ENCODE measurements at regions not wholly inside any gene's neighbourhood (a gene's known extent, or its start where the extent isn't known, plus 50 kb on each side); places are given as distances from the start of the nearest gene placed in this dataset.
"Not testable (repeated sequence)": the region's sequence is repeated elsewhere in the genome, so short reads cannot be mapped to it uniquely, and the experiment has no call there.

- in situ Hi-C loops (cut with MboI; ENCODE audit: low sequenced_read_pairs), result no loop called here
These were observed 543.9 kb downstream of the AJAP1 start for GRCh38 chr1:5198328-5198727.

GRCh38 chr1:5191470-5191869 lies 537.1 kb downstream of the AJAP1 start:
- in situ Hi-C loops (cut with MboI; ENCODE audit: low sequenced_read_pairs), result no loop called here

- in situ Hi-C loops (cut with MboI; ENCODE audit: low sequenced_read_pairs), result no loop called here
These were observed 535.0 kb downstream of the AJAP1 start for GRCh38 chr1:5189384-5189783.

- in situ Hi-C loops (cut with MboI; ENCODE audit: low sequenced_read_pairs), result no loop called here
These were observed 511.4 kb downstream of the AJAP1 start for GRCh38 chr1:5165762-5166161.

- in situ Hi-C loops (cut with MboI; ENCODE audit: low sequenced_read_pairs), result no loop called here
These were observed 509.7 kb downstream of the AJAP1 start for GRCh38 chr1:5164158-5164557.

- in situ Hi-C loops (cut with MboI; ENCODE audit: low sequenced_read_pairs), result no loop called here
These were observed 507.0 kb downstream of the AJAP1 start for GRCh38 chr1:5161372-5161771.

GRCh38 chr1:5157175-5157574 lies 502.8 kb downstream of the AJAP1 start:
- in situ Hi-C loops (cut with MboI; ENCODE audit: low sequenced_read_pairs), result no loop called here

DNA sequence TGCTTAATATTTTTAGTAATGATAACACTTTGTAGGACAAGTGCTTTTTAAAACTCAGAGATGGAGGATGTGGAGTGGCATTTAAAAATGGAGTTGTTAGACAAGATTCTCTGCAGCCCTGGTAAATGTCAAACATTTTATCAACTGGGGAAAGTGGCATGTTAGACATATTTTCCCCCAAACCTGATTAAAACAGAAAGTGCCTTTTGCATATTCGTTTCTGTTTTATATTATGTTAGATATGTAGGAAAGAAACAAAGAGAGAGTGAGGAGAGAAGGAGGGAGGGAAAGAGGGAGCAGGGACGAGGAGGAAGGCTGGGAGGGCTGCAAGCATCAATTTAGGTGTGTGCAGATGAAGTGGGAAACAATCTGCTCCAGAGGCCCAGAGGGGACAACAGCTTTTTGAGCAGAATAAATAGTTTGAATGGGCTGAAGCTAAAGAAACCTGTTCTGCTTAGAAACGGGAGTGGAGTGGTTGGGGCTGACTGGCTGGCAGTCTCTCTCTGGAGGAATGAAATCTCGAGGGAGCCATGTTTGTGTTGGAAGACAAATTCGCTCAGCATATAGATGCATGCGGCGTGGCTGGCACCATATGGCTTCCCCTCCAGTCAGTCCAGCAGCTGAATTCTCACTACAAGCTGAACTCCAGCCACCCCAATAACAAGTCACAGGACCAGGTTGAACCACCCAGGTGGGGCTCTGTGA lies 502.2 kb downstream of the AJAP1 start:
- in situ Hi-C loops (cut with MboI; ENCODE audit: low sequenced_read_pairs), result no loop called here

DNA sequence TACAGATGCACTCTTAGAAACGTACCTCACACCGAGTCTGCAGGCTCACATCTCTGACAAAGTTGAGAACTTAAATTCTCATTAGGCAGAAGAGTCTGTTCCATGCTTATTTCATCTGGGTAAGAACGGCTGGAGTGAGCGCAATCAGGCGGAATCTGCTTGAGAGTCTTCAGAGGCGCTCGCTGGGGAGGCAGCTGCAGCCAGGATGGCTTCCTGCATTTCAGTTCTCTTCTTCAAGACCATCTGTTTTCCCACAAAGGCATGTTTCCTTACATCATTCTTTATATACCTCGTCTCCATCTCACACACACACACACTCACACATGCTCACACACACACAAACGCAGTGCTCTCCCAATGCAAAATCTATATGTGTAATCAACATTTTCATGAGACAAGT lies 497.1 kb downstream of the AJAP1 start:
- in situ Hi-C loops (cut with MboI; ENCODE audit: low sequenced_read_pairs), result no loop called here

DNA sequence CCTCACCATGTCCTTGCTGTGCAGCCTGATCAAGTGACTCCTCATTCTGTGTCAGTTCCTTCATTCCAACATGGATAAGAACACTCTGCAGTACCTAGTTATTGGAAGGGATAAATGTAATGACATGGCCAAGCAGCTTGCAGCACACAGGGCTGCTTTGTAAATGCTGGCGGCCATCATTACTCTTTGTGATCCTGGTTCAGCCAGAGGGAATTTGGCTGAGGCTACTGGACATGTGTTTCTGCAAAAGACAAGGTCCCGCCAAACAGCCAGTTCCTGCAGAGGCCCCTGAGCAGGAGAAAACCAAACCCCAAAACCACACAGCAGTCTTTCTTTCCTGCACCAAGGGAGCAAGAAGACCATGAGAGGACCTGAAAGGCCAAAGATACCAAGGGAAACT lies 495.8 kb downstream of the AJAP1 start:
- in situ Hi-C loops (cut with MboI; ENCODE audit: low sequenced_read_pairs), result no loop called here

GRCh38 chr1:5147806-5148205 lies 493.4 kb downstream of the AJAP1 start:
- in situ Hi-C loops (cut with MboI; ENCODE audit: low sequenced_read_pairs), result no loop called here

- in situ Hi-C loops (cut with MboI; ENCODE audit: low sequenced_read_pairs), result no loop called here
These were observed 488.0 kb downstream of the AJAP1 start for GRCh38 chr1:5142389-5142788.

DNA sequence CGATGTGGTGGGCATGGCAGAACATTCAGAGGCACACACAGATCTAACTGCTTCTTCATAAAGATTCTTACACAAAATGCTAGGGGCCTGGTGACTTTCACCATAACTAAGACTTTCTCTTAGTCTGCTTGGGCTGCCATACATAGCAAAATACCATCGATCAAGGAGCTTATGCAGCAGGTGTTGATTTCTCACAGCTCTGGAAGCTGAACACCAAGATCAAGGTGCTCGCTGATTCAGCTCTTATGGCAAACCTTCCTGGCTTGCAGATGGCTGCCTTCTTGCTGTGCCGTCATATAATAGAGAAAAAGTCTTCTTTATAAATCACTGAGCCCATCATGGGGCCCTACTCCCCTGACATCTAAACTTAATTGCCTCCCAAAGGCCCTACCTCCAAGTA lies 487.3 kb downstream of the AJAP1 start:
- in situ Hi-C loops (cut with MboI; ENCODE audit: low sequenced_read_pairs), result no loop called here

DNA sequence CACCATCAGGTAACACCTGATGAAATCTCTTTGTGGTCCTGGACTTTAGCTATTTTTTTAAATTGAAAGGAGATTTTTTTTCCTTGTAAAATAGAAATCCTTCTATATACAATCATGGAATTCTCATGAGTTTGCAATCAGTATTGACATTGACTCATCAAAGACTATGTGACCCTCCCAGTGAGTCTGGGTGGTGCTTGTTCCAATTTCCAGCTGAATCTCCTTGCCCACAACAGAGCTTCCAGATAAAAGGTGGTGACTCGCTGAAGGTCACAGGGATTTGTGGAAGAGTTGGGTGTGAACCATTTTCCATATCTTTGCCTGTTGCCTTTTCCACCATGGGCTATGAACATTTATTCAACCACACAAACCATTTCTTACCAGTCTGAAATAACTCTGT lies 486.6 kb downstream of the AJAP1 start:
- in situ Hi-C loops (cut with MboI; ENCODE audit: low sequenced_read_pairs), result no loop called here

- in situ Hi-C loops (cut with MboI; ENCODE audit: low sequenced_read_pairs), result no loop called here
These were observed 485.7 kb downstream of the AJAP1 start for GRCh38 chr1:5140136-5140535.

GRCh38 chr1:5129746-5130355 lies 475.4 kb downstream of the AJAP1 start:
- in situ Hi-C loops (cut with MboI; ENCODE audit: low sequenced_read_pairs), result no loop called here

DNA sequence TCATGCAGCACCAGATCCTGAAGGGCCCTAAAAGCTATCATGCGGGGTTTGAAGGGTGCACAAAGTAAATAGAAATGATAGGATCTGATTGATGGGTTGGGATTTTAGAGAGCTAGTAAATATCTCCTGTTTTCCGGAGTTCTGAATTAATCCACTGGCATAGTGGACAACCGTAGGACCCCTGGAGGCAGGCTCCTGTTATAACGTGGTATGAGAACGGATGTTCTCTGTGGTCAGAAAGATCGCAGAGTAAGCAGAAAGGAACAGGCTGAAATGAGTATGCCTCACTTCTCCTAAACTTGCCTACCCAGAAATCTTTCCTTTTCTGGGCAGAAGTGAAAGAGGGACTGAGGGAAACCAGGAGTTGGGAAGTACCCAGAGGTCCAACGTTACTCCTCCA lies 470.8 kb downstream of the AJAP1 start:
- in situ Hi-C loops (cut with MboI; ENCODE audit: low sequenced_read_pairs), result no loop called here

DNA sequence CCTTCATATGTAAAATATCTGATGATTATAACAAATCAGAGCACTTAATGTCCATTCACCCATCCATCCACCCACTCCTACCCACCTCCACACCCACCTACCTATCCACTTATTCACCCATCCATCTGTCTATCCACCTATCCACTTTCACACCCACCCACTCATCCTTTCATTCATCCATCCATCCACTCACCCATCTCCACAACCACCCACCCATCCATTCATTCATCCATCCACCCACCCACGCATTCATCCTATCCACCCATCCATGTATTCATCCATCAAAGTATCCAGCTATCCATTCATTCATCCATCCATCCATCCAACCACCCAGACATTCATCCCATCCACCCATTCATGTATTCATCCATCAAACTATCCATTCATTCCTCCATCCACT lies 466.1 kb downstream of the AJAP1 start:
- in situ Hi-C loops (cut with MboI; ENCODE audit: low sequenced_read_pairs), result no loop called here

DNA sequence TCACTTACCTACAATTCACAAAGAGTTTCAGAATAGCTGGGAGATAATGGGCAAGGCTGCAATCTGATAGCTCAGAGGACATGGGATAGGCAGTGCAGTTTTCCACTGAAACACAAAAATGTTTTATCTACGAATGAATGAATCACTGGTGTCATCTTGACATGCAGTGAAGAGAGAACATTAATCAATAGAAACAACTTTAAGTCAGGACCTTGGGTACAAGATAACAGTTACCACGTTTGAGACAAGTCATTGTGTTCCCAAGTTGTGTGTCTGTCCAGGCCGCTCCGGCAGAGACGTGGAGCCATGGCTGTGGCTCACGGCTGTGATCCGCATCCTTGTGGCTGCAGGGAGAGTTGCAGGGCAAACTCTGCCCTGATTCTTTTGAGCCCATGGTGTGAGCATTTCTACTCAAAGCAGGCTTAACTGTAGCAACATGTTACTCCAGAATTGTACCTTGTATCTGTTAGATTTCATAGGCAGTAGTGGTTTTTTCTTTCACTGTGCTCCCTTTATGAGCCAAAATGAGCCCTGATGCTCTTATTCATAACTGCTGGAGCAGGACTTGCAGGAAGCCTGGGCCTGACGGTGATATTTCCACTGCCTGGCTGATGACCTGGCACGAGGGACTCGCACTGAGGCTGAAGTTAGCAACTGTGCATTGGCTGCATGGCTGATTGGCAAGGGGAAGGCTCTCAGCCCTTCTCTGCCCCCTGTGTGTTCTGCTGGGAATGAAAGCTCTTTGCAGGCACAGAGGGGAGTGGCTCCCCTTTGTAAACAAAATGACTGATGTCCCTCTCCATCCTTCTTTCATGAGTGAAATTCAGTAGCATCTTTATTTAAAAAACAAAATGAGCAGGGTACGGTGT lies 465.2 kb downstream of the AJAP1 start:
- in situ Hi-C loops (cut with MboI; ENCODE audit: low sequenced_read_pairs), result no loop called here

GRCh38 chr1:5118771-5119170 lies 464.4 kb downstream of the AJAP1 start:
- in situ Hi-C loops (cut with MboI; ENCODE audit: low sequenced_read_pairs), result not testable (repeated sequence)

GRCh38 chr1:5118292-5118691 lies 463.9 kb downstream of the AJAP1 start:
- in situ Hi-C loops (cut with MboI; ENCODE audit: low sequenced_read_pairs), result not testable (repeated sequence)

GRCh38 chr1:5111581-5111980 lies 457.2 kb downstream of the AJAP1 start:
- in situ Hi-C loops (cut with MboI; ENCODE audit: low sequenced_read_pairs), result no loop called here
